Skeletal muscle satellite cell (primary cell): ENCODE measurements at regions not wholly inside any gene's neighbourhood (a gene's known extent, or its start where the extent isn't known, plus 50 kb on each side); places are given as distances from the start of the nearest gene placed in this dataset.

Experiments
- H3K27me3 ChIP-seq: 2 replicates; pipeline ENCODE4 v1.7.0; 2013; ENCODE audit warnings: low read length; ENCODE audit not compliant: control insufficient read depth, insufficient read depth
- H3K36me3 ChIP-seq: 2 replicates; pipeline ENCODE4 v1.7.0; 2013; ENCODE audit warnings: mild to moderate bottlenecking, control low read depth, low read length; ENCODE audit not compliant: insufficient read depth
- H3K4me1 ChIP-seq: 2 replicates; pipeline ENCODE4 v1.7.0; 2013; ENCODE audit warnings: low read length; ENCODE audit not compliant: control insufficient read depth, insufficient read depth
- H3K4me2 ChIP-seq: 2 replicates; pipeline ENCODE4 v1.7.0; 2013; ENCODE audit warnings: mild to moderate bottlenecking, low read length
- H3K4me3 ChIP-seq: 2 replicates; pipeline ENCODE4 v1.7.0; 2013; ENCODE audit warnings: low read length
- H3K9ac ChIP-seq: 2 replicates; pipeline ENCODE4 v1.7.0; 2013; ENCODE audit warnings: mild to moderate bottlenecking, low read depth, low read length, moderate library complexity
- H3K9me3 ChIP-seq: replicated peaks from 2 replicates; pipeline ENCODE4 v1.7.0; 2013; ENCODE audit warnings: mild to moderate bottlenecking, control low read depth, low read length

DNA sequence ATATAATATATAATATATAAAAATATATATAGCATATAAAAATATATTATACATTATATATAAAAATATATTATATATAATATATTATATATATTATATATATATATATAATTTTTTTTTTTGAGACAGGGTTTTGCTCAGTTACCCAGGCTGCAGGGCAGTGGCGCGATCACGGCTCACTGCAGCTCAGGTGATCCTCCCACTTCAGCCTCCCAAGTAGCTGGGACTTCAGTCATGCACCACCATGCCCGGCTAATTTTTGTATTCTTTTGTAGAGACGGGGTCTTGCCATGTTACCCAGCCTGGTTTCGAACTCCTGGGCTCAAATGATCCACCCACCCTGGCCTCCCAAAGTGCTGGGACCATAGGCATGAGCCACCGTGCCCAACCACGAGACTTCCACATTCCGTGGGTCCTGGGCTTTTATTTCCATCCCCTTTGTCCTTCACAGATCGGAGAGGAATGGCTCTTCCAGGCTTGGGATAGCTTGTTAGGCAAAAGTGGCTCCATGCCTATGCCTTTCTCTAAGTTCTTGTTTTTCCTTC lies 62.0 kb upstream of the IER5L start:
- H3K9me3 ChIP-seq = no peaks in the 10 kb centered on the region
- H3K27me3 ChIP-seq = peaks cover 2% of the 10 kb centered on the region
- no peaks in the 10 kb centered on the region for H3K36me3 ChIP-seq
- H3K4me2 ChIP-seq = no peak overlapping the region
- no peak overlapping the region for H3K4me3 ChIP-seq
- H3K4me1 ChIP-seq = peaks cover 19% of the 10 kb centered on the region
- no peak overlapping the region for H3K9ac ChIP-seq

DNA sequence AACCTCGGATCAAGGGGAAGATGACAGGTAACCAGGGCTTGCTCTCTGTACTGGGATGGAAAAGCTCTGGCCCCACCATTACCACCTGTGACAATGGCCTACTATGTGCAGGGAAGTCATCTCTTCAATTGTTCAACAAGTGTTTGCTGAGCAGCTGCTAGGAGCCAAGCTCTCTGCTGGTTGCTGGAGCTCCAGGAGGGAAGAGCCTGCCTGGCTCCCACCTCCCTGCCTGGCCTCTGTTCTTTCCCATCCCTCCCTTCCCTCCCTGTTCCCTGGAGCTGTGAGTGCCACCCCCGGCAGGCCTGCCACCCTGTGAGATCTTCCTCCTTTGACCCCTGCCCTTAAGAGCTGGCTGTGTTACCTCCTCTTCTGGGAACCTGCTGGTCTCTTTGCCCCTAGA lies 59.7 kb upstream of the IER5L start:
- Histone ChIP-seq H3K36me3 (no peaks in the 10 kb centered on the region), H3K27me3 (no peaks in the 10 kb centered on the region), H3K4me1 (peaks cover 13% of the 10 kb centered on the region), H3K9ac (no peak overlapping the region), H3K9me3 (peaks cover 5% of the 10 kb centered on the region), H3K4me2 (no peak overlapping the region), H3K4me3 (no peak overlapping the region)

DNA sequence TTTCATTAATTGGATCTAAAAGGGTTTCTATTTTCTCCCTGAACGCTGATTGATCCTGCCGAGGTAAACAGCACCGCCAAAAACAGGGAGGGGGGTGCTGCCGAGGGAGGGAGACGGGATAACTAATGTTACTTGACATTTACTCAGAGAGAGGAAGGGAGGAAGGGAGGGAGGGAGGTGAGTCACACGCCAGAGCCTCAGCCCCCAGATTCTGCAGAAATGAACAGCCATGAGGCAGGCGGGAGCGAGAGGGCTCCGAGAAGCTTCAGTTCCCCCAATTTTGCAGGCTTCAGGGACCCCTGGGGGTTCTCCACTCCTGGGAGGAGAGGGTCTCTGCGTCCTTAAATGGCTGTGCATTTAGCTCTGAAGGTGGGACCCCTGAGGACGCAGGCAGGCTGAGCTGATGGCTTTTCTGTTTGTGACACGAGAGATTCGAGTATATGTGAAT lies 59.1 kb upstream of the IER5L start:
- Histone ChIP-seq H3K9me3 (peaks cover 5% of the 10 kb centered on the region), H3K4me1 (peaks cover 9% of the 10 kb centered on the region), H3K4me3 (no peak overlapping the region), H3K4me2 (peak overlapping the region; percentile 70), H3K36me3 (no peaks in the 10 kb centered on the region), H3K9ac (no peak overlapping the region), H3K27me3 (no peaks in the 10 kb centered on the region)

DNA sequence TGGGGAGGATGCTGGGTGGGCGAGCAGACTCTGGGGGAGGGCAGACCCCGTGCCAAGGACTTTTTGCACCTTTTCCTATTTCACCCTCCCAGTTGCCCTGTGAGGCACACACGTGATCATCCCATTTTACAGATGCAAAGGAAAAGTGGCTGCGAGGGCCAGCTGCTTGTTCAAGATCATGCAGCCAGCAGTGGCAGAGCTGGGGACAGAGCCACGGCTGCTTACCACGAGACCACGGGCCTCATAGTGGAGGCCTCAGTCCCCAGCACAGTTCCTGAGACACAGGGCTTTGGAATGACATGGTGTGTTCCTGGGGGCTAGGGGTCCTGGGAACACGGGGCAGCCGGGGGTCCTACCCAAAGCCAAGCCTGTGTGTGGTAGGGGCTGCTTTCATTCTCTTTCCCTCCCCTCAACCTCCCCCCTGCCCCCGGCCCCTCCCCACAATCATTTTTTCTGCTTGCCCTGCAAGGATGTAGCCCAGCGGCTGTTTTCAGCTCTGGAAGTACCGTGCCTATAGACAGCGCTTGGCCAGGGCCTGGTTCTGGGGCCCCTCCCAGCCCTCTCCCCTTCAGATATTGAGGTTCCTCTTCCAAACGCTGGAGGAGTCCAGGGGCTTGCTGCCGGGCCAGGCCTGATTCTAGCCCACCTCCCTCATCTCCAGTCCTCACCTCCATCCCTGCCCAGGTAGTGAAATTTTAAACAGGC lies 58.5 kb upstream of the IER5L start:
- Histone ChIP-seq H3K4me2 (peak overlapping the region; percentile 70), H3K4me1 (peaks cover 9% of the 10 kb centered on the region), H3K4me3 (no peak overlapping the region), H3K36me3 (no peaks in the 10 kb centered on the region), H3K9ac (no peak overlapping the region), H3K27me3 (peaks cover 3% of the 10 kb centered on the region), H3K9me3 (peaks cover 5% of the 10 kb centered on the region)

DNA sequence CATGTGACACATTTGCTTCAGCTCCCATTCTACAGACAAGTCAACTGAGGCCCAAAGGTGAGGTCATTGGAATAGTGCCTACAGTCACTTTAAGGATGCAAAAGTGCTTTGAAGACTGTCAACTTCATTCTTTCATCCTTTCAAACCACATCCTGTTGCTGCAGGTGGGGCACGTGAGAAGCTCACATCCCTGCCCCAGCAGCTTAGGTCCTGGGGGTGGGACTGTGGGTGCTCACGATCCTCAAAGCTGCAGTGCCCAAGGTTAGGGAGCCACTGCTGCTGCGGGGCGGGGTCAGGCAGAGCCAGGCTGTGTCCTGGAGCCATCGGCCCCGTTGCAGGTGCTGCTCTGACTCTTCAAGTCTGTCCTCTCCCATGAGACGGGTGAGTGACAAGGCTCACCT lies 57.9 kb upstream of the IER5L start:
- Histone ChIP-seq H3K4me2 (no peak overlapping the region), H3K36me3 (no peaks in the 10 kb centered on the region), H3K9ac (no peak overlapping the region), H3K27me3 (peaks cover 3% of the 10 kb centered on the region), H3K4me3 (no peak overlapping the region), H3K4me1 (peaks cover 9% of the 10 kb centered on the region), H3K9me3 (peaks cover 5% of the 10 kb centered on the region)

DNA sequence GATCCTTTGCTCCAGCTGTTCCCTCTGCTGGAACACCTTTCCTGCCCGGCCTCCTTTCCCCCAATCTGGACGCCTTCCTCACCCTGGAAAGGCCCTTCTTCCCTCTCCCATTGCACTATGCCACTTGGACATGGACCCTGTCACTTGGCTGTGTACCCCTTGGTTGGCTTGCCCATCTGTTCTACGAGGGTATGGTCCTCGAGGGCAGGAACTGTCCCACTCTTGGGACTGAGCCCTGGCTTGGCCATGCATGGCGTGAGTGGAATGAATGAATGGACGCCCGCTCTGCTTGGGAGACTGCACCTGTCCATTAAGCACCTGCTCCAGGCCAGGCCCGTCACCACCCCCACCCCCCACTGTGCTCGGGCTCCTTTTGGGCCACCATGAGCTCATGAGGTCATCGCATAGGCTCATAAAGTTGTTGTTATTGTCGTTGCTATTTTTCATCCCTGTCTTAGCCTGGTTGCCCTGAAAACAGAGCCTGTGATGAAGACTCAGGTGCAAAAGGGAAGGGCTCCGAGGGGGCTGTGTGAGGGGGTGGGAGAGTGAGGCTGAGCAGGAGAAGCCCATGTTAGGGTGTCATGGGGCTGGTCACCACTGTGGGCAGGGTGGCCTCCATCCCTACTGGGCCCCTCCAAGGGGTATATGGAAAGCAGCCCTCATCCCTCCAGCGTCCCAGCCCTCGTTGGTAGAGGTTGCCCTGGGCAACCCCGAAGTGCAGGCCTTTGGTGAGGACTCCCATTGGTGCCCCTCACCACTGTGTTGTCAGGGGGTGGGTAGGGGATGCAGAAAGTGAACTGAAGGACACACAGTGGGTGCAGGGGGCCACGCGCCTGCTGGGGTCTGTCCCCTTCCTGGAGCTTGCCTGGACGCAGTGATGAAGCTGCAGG lies 57.2 kb upstream of the IER5L start:
- no peak overlapping the region for H3K4me2 ChIP-seq
- no peak overlapping the region for H3K9ac ChIP-seq
- peaks cover 5% of the 10 kb centered on the region for H3K9me3 ChIP-seq
- H3K4me1 ChIP-seq = peaks cover 9% of the 10 kb centered on the region
- H3K4me3 ChIP-seq = no peak overlapping the region
- peaks cover 3% of the 10 kb centered on the region for H3K27me3 ChIP-seq
- H3K36me3 ChIP-seq = no peaks in the 10 kb centered on the region

DNA sequence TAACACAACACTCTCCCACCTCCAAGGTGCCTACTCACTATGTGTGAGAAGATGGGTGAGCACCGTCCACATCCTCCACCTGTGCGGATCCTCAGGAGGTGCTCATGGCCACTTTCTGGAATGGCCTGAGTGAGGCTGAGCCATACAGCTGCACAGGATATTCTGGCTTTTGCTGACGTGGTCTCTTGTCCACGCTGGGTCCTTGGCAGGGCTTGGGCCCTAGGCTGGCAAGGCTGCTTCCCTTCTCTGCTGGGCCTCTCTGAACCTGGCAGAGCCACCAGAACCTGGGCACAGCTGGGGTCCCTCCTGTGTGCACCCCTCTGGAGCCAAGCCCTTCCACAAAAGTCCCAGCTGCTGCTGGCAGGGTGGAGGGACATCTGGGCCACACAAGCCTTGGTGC lies 56.4 kb upstream of the IER5L start:
- Histone ChIP-seq H3K4me2 (no peak overlapping the region), H3K4me1 (peaks cover 9% of the 10 kb centered on the region), H3K27me3 (peaks cover 3% of the 10 kb centered on the region)

DNA sequence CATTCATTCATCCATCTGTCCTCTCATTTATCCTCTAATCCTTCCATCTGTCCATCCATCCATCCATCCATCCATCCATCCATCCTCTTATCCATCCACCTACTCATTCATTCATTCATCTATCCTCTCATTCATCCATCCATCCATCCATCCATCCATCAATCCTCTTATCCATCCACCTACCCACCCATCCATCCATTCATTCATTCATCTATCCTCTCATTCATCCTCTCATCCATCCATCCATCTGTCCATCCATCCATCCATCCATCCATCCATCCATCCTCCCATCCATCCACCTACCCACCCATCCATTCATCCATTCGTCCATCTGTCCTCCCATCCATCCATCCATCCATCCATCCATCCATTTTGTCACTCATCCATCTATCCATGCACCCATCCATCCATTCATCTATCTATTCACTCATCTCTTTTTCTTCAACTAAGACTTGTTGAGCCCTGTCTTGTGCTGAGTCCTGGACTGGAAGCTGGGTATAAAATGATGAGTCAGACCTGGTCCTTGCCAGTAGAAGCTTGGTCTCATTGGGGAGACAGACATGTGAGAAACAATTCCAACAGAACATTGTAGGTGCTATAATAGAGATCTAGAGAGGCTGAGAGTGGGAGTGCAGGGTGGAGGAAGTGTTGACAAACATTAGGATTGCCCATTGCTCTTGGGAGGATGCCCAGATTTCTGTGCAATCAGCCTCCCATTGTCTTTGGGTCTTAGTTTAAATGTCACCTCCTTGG lies 55.0 kb upstream of the IER5L start:
- H3K4me2 ChIP-seq = no peak overlapping the region
- no peaks in the 10 kb centered on the region for H3K36me3 ChIP-seq
- H3K9me3 ChIP-seq = peaks cover 5% of the 10 kb centered on the region
- peaks cover 3% of the 10 kb centered on the region for H3K27me3 ChIP-seq
- peaks cover 9% of the 10 kb centered on the region for H3K4me1 ChIP-seq
- no peak overlapping the region for H3K9ac ChIP-seq
- H3K4me3 ChIP-seq = no peak overlapping the region

More for the DNA sequence above, 56.4 kb upstream of the IER5L start:
- H3K9ac ChIP-seq = no peak overlapping the region
- no peaks in the 10 kb centered on the region for H3K36me3 ChIP-seq
- no peak overlapping the region for H3K4me3 ChIP-seq
- H3K9me3 ChIP-seq = peaks cover 5% of the 10 kb centered on the region

DNA sequence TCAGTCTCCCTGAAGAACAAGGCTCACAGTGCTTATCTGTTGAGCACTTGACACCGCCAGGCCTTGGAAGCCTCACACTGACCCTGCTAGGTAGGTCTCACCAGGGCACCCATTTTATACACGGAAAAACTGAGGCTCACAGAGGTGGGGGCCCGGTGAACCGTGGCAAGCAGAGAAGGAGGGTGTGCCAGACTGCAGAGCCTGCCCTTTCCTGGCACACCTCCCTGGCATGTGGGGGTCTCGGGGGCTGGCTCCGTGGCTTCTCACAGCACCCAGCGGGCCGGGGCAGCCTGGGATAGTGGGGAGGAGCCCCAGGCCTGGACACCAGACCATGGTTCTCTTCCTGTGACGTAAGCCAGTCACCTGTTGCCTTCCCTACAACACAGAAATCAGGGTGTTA lies 53.7 kb upstream of the IER5L start:
- Histone ChIP-seq H3K4me3 (no peak overlapping the region), H3K9ac (no peak overlapping the region), H3K27me3 (peaks cover 3% of the 10 kb centered on the region), H3K4me2 (no peak overlapping the region), H3K9me3 (peaks cover 5% of the 10 kb centered on the region), H3K4me1 (peaks cover under 1% of the 10 kb centered on the region), H3K36me3 (no peaks in the 10 kb centered on the region)

DNA sequence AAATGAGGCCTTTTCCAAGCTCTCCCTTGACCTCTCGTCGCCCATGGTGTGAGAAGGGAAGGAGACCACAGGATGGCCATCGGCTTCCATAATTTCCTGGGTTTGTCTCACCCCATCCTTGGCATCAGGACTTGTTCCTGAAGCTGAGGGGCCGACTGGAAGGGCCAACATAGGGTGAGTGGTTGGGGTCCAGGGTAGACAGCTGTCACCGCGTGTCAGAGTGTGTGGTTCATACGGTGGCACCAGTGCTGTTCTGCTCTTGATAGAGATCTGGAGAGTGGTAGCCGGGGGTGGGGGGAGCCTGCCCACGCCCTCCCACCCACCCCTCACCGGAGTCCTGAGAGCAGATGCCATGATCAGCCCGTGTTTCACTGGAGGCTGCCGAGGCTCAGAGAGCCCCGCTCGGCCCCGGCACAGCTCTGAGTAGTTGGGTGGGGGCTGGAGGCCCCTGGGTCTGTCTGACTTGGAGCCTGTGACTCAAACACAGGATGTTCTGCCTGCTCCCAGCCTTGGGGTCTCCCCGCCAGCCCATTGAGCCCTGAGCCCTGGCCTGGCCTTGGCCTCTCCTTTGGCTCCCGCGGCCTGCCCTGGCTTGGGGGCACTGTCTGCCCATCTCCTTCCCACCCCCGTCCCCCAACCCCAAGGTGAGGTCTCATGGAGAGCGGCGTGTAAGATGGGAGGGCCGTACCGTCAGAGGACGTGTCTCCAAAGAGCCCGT lies 53.1 kb upstream of the IER5L start:
- Histone ChIP-seq H3K36me3 (no peaks in the 10 kb centered on the region), H3K27me3 (peaks cover 3% of the 10 kb centered on the region), H3K9me3 (peaks cover 5% of the 10 kb centered on the region), H3K9ac (no peak overlapping the region), H3K4me3 (no peak overlapping the region), H3K4me2 (no peak overlapping the region), H3K4me1 (peaks cover under 1% of the 10 kb centered on the region)
